ENCODE measurements at regions not wholly inside any gene's neighbourhood (a gene's known extent, or its start where the extent isn't known, plus 50 kb on each side); places are given as distances from the start of the nearest gene placed in this dataset.

DNA sequence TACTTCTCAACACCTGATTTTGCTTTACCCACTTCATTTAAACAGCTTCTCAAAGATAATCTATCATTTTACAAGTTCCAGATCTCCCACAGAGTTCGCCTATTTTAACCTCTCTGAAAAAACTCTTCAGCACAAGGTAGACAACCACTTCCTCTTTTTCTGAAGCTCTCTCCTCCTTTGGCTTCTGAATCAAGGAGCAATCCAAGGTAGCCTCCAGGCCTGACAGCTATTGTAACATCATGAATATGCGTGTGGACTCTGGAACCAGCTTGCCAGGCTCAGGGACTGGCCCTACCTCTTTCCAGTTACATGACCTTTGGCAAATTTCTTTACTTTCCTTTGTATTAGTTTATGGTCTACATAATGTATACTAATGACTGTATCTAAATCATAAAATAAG is 405.9 kb upstream of the ZNF385D start:
- TF ChIP-seq TCF7L2 (IDR thresholded peaks at IDR 0.05; ENCODE audit: borderline replicate concordance, extremely low read depth, insufficient read depth, insufficient read length) (no peak), CBX3 (IDR thresholded peaks at IDR 0.05; ENCODE audit: low read depth) (no peak), CEBPB (IDR thresholded peaks at IDR 0.05; ENCODE audit: low read depth) (no peak), SRF (IDR thresholded peaks at IDR 0.05; ENCODE audit: low read depth) (no peak), YY1 (IDR thresholded peaks at IDR 0.05; ENCODE audit: extremely low read depth, insufficient replicate concordance, low read depth, low read length) (no peak), RAD21 (IDR thresholded peaks at IDR 0.05; ENCODE audit: low read depth) (no peak), ZFX (IDR thresholded peaks at IDR 0.05) (no peak), SIN3A (IDR thresholded peaks at IDR 0.05; ENCODE audit: low read depth) (no peak)
- TF ChIP-seq, protein P1, sequence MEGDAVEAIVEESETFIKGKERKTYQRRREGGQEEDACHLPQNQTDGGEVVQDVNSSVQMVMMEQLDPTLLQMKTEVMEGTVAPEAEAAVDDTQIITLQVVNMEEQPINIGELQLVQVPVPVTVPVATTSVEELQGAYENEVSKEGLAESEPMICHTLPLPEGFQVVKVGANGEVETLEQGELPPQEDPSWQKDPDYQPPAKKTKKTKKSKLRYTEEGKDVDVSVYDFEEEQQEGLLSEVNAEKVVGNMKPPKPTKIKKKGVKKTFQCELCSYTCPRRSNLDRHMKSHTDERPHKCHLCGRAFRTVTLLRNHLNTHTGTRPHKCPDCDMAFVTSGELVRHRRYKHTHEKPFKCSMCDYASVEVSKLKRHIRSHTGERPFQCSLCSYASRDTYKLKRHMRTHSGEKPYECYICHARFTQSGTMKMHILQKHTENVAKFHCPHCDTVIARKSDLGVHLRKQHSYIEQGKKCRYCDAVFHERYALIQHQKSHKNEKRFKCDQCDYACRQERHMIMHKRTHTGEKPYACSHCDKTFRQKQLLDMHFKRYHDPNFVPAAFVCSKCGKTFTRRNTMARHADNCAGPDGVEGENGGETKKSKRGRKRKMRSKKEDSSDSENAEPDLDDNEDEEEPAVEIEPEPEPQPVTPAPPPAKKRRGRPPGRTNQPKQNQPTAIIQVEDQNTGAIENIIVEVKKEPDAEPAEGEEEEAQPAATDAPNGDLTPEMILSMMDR (IDR thresholded peaks at IDR 0.05 in 2 of 3, conservative IDR thresholded peaks at IDR 0.05 in 1 of 3; ENCODE audit: borderline replicate concordance in 1 of 3, insufficient read depth in 1 of 3, low read depth in 2 of 3, low read length in 2 of 3) = no peak
- TF ChIP-seq, protein P2, sequence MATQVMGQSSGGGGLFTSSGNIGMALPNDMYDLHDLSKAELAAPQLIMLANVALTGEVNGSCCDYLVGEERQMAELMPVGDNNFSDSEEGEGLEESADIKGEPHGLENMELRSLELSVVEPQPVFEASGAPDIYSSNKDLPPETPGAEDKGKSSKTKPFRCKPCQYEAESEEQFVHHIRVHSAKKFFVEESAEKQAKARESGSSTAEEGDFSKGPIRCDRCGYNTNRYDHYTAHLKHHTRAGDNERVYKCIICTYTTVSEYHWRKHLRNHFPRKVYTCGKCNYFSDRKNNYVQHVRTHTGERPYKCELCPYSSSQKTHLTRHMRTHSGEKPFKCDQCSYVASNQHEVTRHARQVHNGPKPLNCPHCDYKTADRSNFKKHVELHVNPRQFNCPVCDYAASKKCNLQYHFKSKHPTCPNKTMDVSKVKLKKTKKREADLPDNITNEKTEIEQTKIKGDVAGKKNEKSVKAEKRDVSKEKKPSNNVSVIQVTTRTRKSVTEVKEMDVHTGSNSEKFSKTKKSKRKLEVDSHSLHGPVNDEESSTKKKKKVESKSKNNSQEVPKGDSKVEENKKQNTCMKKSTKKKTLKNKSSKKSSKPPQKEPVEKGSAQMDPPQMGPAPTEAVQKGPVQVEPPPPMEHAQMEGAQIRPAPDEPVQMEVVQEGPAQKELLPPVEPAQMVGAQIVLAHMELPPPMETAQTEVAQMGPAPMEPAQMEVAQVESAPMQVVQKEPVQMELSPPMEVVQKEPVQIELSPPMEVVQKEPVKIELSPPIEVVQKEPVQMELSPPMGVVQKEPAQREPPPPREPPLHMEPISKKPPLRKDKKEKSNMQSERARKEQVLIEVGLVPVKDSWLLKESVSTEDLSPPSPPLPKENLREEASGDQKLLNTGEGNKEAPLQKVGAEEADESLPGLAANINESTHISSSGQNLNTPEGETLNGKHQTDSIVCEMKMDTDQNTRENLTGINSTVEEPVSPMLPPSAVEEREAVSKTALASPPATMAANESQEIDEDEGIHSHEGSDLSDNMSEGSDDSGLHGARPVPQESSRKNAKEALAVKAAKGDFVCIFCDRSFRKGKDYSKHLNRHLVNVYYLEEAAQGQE (IDR thresholded peaks at IDR 0.05; ENCODE audit: low read depth) = no peak
- TF ChIP-seq, protein P3, sequence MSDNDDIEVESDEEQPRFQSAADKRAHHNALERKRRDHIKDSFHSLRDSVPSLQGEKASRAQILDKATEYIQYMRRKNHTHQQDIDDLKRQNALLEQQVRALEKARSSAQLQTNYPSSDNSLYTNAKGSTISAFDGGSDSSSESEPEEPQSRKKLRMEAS (IDR thresholded peaks at IDR 0.05) = no peak
- no peak overlapping the region for H3K4me2 ChIP-seq (ENCODE audit: low read length)
- H2AFZ ChIP-seq (ENCODE audit: low read depth, low read length, poor library complexity, severe bottlenecking) = no peak overlapping the region
- no peaks in the 10 kb centered on the region for H3K9me2 ChIP-seq (ENCODE audit: insufficient read depth)
- DNase-seq (ENCODE audit: low read depth, low spot score) (no peak), ATAC-seq (no peak)
- no peak overlapping the region for H3K27ac ChIP-seq (ENCODE audit: low read depth, low read length)
- H3K4me1 ChIP-seq (ENCODE audit: control insufficient read depth in 1 of 2, insufficient read depth in 2 of 2, low read length in 2 of 2) = no peaks in the 10 kb centered on the region
- intact Hi-C loops (cut with micrococcal nuclease) = no loop called here
- no peaks in the 10 kb centered on the region for H3K79me2 ChIP-seq (ENCODE audit: insufficient read depth, low read length)
- no peaks in the 10 kb centered on the region for H4K20me1 ChIP-seq (ENCODE audit: insufficient read depth)
- no peak overlapping the region for H3K9ac ChIP-seq (ENCODE audit: low read length)
- H3K27me3 ChIP-seq (ENCODE audit: insufficient read depth, low read length) = no peaks in the 10 kb centered on the region
- BruUV-seq (replicated peaks) = no TSS peak
- RAD21 ChIA-PET (ENCODE audit: low non-redundant PET in 1 of 2, low total read pairs in 2 of 2, uncharacterized antibody in 2 of 2, unreplicated experiment in 2 of 2) = no interaction called here
- H3K9me3 ChIP-seq (ENCODE audit: control insufficient read depth in 1 of 2, insufficient read depth in 1 of 2, low read depth in 1 of 2, low read length in 2 of 2) = peaks cover 0 to 23% of the 10 kb centered on the region in 2 experiments; a peak in 1 of 4 replicates
- no peaks in the 10 kb centered on the region for H3K36me3 ChIP-seq (ENCODE audit: control insufficient read depth in 1 of 2, insufficient read depth in 2 of 2, low read length in 2 of 2)
- CTCF ChIA-PET = no interaction called here
- POLR2A ChIA-PET = no interaction called here
- H3K4me3 ChIP-seq (replicated peaks in 1 of 2; ENCODE audit: low read depth in 1 of 2, low read length in 2 of 2) = no peak overlapping the region
